Parathyroid adenoma (tissue), 2 donors: ENCODE measurements at regions not wholly inside any gene's neighbourhood (a gene's known extent, or its start where the extent isn't known, plus 50 kb on each side); places are given as distances from the start of the nearest gene placed in this dataset.

Source experiments
- H2AFZ ChIP-seq: fragments of 300-600 bp; sonication (generic); one replicate; pipeline ENCODE4 v1.7.0; 2017; ENCODE audit warnings: antibody characterized with exemption, mild to moderate bottlenecking
- H3K27ac ChIP-seq: fragments of 300-600 bp; sonication (generic); one replicate; pipeline ENCODE4 v1.7.0; 2017
- H3K27me3 ChIP-seq: fragments of 300-600 bp; sonication (generic); one replicate; pipeline ENCODE4 v1.7.0; 2017; ENCODE audit warnings: low read length; ENCODE audit not compliant: control insufficient read depth, insufficient read depth
- H3K36me3 ChIP-seq: fragments of 300-600 bp; sonication (generic); one replicate; pipeline ENCODE4 v1.7.0; 2017; ENCODE audit warnings: low read length; ENCODE audit not compliant: control insufficient read depth, insufficient read depth
- H3K4me1 ChIP-seq: fragments of 300-600 bp; sonication (generic); one replicate; pipeline ENCODE4 v1.7.0; 2017; ENCODE audit warnings: control low read depth
- H3K4me2 ChIP-seq: fragments of 300-600 bp; sonication (generic); one replicate; pipeline ENCODE4 v1.7.0; 2017; ENCODE audit warnings: low read length
- H3K4me3 ChIP-seq: fragments of 300-600 bp; sonication (generic); one replicate; pipeline ENCODE4 v1.7.0; 2017; ENCODE audit warnings: low read depth, low read length
- H3K79me2 ChIP-seq: fragments of 300-600 bp; sonication (generic); one replicate; pipeline ENCODE4 v1.7.0; 2017; ENCODE audit warnings: control low read depth
- H3K9ac ChIP-seq: fragments of 300-600 bp; sonication (generic); one replicate; pipeline ENCODE4 v1.7.0; 2017; ENCODE audit warnings: mild to moderate bottlenecking
- H3K9me3 ChIP-seq: fragments of 300-600 bp; sonication (generic); one replicate; pipeline ENCODE4 v1.7.0; 2017; ENCODE audit warnings: low read length; ENCODE audit not compliant: control insufficient read depth
- TF ChIP-seq, protein P1 (sequence below): fragments of 300-600 bp; sonication (generic); IDR thresholded peaks from one replicate; pipeline ENCODE4 v1.7.0; 2017; ENCODE audit warnings: antibody characterized with exemption, mild to moderate bottlenecking
- donor health status: primary hyperparathyroidism.

DNA sequence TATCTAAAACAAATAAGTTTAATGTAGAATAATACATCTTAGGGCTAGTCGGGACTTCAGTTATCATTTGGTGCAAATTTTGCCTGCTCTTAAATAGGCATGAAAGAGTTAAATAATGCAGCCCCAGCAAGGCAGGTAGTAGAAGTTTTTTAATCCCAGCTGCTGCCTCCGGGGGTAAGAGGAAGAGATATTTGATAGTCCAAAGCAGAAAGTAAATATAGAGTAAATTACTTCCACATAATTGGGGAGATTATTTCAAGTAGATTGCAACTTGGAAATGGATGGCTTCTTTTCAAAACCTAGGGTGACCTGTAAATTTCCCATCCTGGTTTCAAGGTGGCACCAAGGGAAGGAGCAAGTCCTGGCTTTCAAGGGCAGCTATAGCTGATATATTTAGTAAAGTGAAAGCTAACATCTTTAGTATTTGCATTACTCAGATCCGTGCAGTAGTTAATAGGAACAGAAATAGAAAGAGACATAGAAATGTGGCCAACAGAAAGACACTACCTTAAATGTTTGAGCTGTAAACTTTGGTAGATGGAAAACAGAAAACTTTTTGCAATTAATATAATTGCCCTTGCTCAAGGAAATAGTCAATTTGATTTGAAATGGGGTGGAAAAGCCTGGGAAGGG is 109.1 kb downstream of the LMO4 start:
- TF ChIP-seq, protein P1, sequence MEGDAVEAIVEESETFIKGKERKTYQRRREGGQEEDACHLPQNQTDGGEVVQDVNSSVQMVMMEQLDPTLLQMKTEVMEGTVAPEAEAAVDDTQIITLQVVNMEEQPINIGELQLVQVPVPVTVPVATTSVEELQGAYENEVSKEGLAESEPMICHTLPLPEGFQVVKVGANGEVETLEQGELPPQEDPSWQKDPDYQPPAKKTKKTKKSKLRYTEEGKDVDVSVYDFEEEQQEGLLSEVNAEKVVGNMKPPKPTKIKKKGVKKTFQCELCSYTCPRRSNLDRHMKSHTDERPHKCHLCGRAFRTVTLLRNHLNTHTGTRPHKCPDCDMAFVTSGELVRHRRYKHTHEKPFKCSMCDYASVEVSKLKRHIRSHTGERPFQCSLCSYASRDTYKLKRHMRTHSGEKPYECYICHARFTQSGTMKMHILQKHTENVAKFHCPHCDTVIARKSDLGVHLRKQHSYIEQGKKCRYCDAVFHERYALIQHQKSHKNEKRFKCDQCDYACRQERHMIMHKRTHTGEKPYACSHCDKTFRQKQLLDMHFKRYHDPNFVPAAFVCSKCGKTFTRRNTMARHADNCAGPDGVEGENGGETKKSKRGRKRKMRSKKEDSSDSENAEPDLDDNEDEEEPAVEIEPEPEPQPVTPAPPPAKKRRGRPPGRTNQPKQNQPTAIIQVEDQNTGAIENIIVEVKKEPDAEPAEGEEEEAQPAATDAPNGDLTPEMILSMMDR = no peak
- H3K4me1 ChIP-seq = no peaks in the 10 kb centered on the region
- H3K9ac ChIP-seq = no peak overlapping the region
- no peaks in the 10 kb centered on the region for H3K79me2 ChIP-seq
- H2AFZ ChIP-seq = no peak overlapping the region
- H3K4me3 ChIP-seq = no peak overlapping the region
- no peaks in the 10 kb centered on the region for H3K36me3 ChIP-seq
- no peaks in the 10 kb centered on the region for H3K9me3 ChIP-seq
- H3K27me3 ChIP-seq = no peaks in the 10 kb centered on the region
- no peak overlapping the region for H3K4me2 ChIP-seq
- H3K27ac ChIP-seq = no peak overlapping the region

DNA sequence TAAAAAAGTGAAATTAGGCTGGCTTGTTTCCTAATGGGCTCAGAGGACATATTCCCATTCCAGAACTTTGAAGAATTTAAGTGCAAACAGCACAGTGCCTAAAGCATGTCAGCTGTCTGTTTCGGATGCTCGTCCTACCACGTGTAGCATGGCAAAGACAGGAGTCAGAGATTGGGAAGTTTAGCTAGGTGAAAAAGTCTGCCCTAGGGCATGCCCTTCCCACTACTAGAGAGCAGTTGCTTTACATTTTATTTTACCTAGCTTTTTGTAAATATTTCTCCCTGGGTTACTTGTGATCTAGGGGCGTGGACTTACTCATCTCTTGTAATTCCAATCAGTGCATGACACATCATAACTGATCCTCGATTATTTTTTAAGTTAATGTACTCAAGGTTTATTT is 111.1 kb downstream of the LMO4 start:
- Histone ChIP-seq H3K4me2 (no peak overlapping the region), H3K9me3 (no peaks in the 10 kb centered on the region), H3K4me1 (no peaks in the 10 kb centered on the region), H3K79me2 (no peaks in the 10 kb centered on the region), H3K4me3 (no peak overlapping the region), H3K9ac (no peak overlapping the region), H2AFZ (no peak overlapping the region), H3K36me3 (no peaks in the 10 kb centered on the region), H3K27me3 (no peaks in the 10 kb centered on the region), H3K27ac (no peak overlapping the region)
- TF ChIP-seq, protein P1 = no peak

DNA sequence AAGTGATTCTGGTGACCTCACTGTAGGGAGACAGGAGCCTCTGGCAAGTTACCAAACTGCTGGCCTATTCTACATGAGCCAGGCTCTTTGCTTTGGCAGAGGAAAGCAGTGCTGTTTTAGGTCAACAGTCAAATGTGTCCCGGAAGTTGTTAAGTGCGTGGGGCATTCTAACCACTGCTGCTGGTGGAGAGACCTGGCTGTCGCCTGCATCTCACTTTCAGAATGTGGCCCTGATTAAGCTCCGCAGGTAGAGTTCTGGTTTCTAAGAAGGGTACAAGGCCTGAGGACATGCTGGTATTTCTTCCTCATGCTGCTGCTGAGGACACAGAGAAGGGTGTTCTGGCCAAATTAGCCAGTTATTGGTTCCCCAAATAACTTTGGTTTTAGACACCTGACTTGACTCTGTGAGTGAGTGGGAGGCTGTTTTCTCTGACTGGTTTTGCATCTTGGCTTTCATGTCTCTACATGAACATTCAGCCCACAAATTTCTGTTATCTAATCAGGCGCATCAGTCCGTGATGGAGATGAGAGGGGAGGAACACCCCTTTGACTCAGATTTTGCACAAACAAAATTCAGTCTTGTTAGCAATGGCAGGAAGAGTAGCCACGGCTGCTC is 120.8 kb downstream of the LMO4 start:
- H3K4me1 ChIP-seq = peaks cover 11% of the 10 kb centered on the region
- H3K27ac ChIP-seq = peak overlapping the region; percentile 76
- H3K4me2 ChIP-seq = no peak overlapping the region
- H3K4me3 ChIP-seq = no peak overlapping the region
- H3K27me3 ChIP-seq = no peaks in the 10 kb centered on the region
- peak overlapping the region; percentile 83 for H2AFZ ChIP-seq
- H3K9ac ChIP-seq = no peak overlapping the region
- no peaks in the 10 kb centered on the region for H3K79me2 ChIP-seq
- TF ChIP-seq, protein P1 = no peak
- no peaks in the 10 kb centered on the region for H3K36me3 ChIP-seq
- H3K9me3 ChIP-seq = no peaks in the 10 kb centered on the region

DNA sequence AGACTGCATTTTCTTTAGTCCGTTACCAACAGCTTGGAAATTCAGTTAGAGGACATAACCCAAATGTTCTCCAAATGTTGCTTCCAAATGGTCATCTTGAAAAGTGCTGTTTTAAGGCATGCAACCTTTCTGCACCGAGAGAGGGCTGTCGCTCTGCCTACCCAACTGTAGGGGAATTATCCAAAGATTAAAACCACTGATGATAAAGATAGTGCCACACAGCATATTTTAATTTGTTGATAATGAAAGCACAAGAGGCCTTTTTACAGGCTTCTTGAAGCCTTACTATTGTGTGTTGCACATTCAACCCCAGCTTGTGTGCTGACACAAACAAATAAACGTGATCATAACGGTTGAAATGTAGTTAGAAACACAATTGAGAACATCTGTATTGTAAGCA is 121.5 kb downstream of the LMO4 start:
- Histone ChIP-seq H3K4me3 (no peak overlapping the region), H3K9me3 (no peaks in the 10 kb centered on the region), H3K4me1 (peaks cover 11% of the 10 kb centered on the region), H3K79me2 (no peaks in the 10 kb centered on the region), H3K27ac (peak overlapping the region; percentile 76), H3K9ac (no peak overlapping the region), H3K36me3 (no peaks in the 10 kb centered on the region), H2AFZ (peak overlapping the region; percentile 83), H3K4me2 (no peak overlapping the region), H3K27me3 (no peaks in the 10 kb centered on the region)
- TF ChIP-seq, protein P1 = no peak
